GM12891 (cell line): ENCODE measurements at regions not wholly inside any gene's neighbourhood (a gene's known extent, or its start where the extent isn't known, plus 50 kb on each side); places are given as distances from the start of the nearest gene placed in this dataset.

Experiments
- DNase-seq: peaks from one replicate; pipeline ENCODE4 v3.0.0; 2011; ENCODE audit warnings: low spot score; ENCODE audit not compliant: insufficient read length
- FAIRE-seq: peaks from 2 replicates; lab custom pipeline; 2011; peaks lifted over from hg19 to GRCh38; lab: Jason Lieb, UNC
- PAX5 ChIP-seq: IDR thresholded peaks from 2 replicates; pipeline ENCODE4 v1.6.1; 2011; ENCODE audit warnings: low read length, moderate library complexity, mild to moderate bottlenecking; ENCODE audit not compliant: insufficient read depth, severe bottlenecking
- POLR2A ChIP-seq: IDR thresholded peaks from 2 replicates; pipeline ENCODE4 v1.6.1; 2011; ENCODE audit warnings: low read depth, low read length, control low read depth
- POLR2AphosphoS5 ChIP-seq: IDR thresholded peaks from 2 replicates; pipeline ENCODE4 v1.6.1; 2011; ENCODE audit warnings: low read depth, low read length, control low read depth
- POU2F2 ChIP-seq: IDR thresholded peaks from 2 replicates; pipeline ENCODE4 v1.6.1; 2011; ENCODE audit warnings: low read depth, mild to moderate bottlenecking, control low read depth, low read length, moderate library complexity
- SPI1 ChIP-seq: IDR thresholded peaks from 2 replicates; pipeline ENCODE4 v1.6.1; 2011; ENCODE audit warnings: low read depth, low read length, control low read depth
- TAF1 ChIP-seq: IDR thresholded peaks from 2 replicates; pipeline ENCODE4 v1.6.1; 2011; ENCODE audit warnings: low read depth, low read length, control low read depth

DNA sequence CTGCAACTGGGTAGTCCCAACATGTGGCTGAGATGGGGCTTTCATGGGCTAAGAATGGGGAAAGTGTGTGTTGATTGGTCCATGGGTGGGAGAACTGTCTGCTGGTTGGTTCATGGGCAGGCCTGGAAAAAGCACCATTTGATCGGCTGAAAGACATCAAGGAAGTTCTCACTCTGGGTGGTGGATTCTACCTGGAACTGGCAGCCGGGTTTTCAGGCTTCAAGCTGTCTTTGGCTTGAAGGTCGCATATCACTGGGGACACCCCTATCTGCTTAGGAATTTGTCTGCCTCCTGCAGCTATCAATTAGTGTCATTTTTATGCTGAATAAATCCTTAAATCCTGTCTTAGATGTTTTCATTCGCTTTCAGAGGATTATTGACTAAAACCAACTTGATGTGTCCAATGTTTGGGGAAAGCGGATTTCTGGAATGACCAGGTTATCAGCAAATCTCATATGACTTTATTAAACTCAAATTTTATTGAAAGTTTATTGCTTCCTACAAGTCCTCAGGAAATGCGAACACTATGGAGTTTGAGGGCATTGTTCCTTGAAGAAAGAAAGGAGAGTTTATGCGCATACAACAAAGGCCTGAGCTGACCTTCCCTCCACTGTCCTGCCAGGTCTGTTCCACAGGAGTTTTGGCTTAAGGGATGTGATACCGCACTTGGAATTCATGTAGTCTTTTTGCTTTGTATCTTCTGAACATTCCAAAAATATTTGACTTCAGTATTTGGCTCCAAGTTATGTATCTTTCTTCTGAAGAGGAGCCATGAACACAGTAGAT lies 451.1 kb downstream of the TUSC1 start:
- no peak for FAIRE-seq
- no peak for DNase-seq
- TF ChIP-seq POU2F2 (no peak), PAX5 (no peak), POLR2A (no peak), SPI1 (no peak), POLR2AphosphoS5 (no peak), TAF1 (no peak)

DNA sequence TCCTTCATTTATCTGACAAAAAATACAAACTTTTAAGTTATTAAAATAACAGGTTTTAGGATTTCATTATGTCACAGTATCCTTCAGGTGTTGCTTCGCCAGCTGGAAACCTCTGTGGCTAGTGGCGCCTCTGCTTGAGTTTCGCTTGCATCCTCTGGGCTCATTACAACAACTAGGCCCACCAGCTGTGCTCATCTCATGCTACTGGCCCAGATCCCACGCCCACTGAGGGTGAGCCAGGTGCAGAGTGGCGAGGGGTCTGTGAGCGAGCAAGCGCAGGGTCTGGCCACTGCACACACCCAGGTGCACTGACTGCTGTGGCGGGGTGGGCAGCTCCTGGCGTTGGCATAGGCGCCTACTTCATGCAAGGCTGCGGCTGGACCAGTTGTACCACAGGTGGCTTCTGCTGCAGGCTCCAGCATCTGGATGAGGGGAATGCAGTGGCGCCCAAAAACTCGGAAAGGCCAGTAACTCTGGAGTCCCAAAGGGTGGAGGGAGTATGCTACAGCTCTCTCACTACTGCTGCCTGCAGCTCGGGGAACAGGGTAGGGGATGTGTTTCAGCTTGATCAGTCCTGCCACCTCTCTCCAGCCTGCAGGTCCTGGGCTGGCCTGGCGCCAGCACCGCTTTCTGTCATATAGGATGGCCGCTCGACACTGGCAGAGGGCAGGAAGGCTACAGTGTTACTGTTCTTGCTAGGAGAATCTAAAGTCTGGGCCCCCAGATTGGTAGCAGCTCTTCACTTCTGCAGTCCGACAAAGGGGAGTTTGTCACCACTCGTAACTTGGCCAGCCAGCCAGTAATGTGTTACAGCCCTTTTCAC lies 452.1 kb downstream of the TUSC1 start:
- DNase-seq, result peak; percentile 0
- TF ChIP-seq SPI1, result no peak
- no peak for FAIRE-seq

DNA sequence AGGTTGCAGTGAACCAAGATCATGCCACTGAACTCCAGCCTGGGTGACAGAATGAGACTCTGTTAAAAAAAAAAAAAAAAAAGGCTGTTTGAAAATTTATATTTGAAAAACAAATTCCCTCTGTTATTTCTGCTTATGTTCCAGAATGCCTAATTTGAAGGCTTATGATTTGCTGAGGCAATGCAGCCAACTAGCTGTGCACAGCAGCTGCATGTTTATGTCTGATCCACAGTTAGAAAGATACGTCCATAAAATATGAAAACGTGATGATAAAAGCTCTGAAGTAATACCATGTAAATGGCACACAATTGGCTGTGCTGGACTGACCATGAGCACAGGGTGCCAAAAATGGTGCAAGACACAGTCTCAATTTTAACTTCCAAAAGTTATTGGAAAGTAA lies 453.2 kb downstream of the TUSC1 start:
- TF ChIP-seq POLR2A, result no peak
- no peak for TF ChIP-seq TAF1
- no peak for TF ChIP-seq SPI1
- no peak for TF ChIP-seq POU2F2
- TF ChIP-seq POLR2AphosphoS5, result no peak
- TF ChIP-seq PAX5, result no peak
- no peak for FAIRE-seq
- no peak for DNase-seq

GRCh38 chr9:25224309-25224708 lies 453.9 kb downstream of the TUSC1 start:
- FAIRE-seq (no peak), DNase-seq (no peak)
- TF ChIP-seq POLR2AphosphoS5 (no peak), POU2F2 (no peak), POLR2A (no peak), PAX5 (no peak), SPI1 (no peak)

DNA sequence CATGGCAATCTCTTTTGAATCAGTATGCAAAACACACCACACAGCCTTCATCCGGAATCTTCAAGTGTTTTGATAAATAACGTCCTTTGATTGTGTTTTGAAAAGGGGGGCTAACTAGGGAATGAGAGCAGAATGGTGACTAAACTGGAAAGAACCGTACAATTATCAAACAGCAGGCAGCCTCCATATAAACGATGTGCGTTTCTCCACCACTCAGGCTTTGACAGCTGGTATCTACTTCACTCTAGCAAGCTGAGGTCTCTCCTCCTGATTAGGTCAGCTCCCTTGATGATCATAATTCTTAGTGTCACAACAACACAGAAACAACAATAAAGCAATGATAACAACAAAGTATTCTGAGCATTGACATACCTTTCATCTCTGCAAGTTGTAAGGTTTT lies 465.9 kb downstream of the TUSC1 start:
- FAIRE-seq (no peak), DNase-seq (no peak)
- TF ChIP-seq POU2F2 (no peak), POLR2AphosphoS5 (no peak), PAX5 (no peak), TAF1 (no peak), SPI1 (no peak), POLR2A (no peak)

- FAIRE-seq, result no peak
Observed at GRCh38 chr9:25207402-25208195, 470.6 kb downstream of the TUSC1 start.

DNA sequence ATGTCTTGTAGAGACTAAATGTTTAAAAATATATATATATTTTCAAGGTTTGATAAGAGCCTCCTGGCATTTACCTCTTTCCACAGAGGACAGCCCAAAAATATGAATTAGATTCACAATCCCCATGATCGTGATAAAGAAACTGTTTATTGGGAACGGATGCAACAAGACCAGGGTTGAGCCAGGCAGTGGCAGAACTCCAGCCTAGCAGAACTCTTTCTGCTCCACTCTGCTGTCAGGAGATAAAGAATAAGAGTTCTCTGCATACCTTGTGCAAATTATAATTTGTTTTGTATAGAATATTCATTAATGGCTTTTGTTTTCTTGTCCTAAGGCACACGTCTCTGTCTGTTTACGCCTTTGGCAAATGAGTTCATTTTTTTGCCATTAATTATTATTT lies 472.2 kb downstream of the TUSC1 start:
- FAIRE-seq (no peak), DNase-seq (no peak)
- TF ChIP-seq POU2F2, result no peak
- no peak for TF ChIP-seq PAX5
- TF ChIP-seq SPI1, result no peak
- no peak for TF ChIP-seq POLR2AphosphoS5
- TF ChIP-seq TAF1, result no peak
- TF ChIP-seq POLR2A, result no peak

More at GRCh38 chr9:25207402-25208195, 470.6 kb downstream of the TUSC1 start:
- TF ChIP-seq POU2F2 (no peak), PAX5 (no peak), POLR2AphosphoS5 (no peak), TAF1 (no peak), POLR2A (no peak), SPI1 (no peak)
- no peak for DNase-seq

DNA sequence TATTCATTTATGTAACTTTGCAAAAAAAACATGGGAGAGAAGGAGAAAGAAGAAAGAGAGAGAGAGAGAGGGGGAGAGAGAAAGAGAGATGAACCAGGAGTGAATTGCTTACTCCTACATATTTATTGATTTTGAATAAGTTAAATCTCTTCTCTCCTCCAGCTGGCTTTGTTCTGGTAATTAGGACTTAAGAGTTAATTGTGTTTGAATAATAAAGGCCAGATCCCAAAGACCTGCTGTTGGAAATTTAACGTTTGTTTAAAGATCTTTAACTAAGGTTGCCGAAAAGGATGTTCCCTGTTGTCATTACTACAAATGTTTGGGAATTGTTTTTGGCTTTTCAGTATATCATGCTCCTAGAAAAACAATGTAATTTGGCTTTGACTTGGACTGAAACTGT lies 473.0 kb downstream of the TUSC1 start:
- FAIRE-seq (no peak), DNase-seq (no peak)
- TF ChIP-seq SPI1 (no peak), PAX5 (no peak), POLR2A (no peak), POLR2AphosphoS5 (no peak), TAF1 (no peak), POU2F2 (no peak)

DNA sequence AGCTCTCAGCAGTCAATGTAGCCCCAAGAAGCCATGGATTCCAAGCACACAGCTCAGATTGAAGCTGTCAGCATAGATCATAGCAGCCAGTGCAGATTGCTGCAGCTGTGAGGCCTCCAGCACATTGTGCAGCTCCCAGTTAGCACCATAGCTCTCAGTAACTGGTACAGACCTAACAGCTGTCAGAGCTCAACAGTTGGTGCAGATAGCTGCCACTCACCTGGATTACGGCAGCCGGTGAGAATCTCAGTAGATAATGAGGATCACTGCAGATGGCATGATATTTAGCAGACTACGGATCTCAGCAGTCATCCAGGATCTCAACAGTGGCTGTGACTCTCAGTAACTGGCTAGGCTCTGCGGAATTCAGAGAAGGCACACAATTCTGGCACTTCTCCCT lies 500.4 kb downstream of the TUSC1 start:
- no peak for TF ChIP-seq SPI1
- no peak for TF ChIP-seq POU2F2
- no peak for TF ChIP-seq POLR2A
- TF ChIP-seq PAX5, result no peak
- TF ChIP-seq POLR2AphosphoS5, result no peak
- FAIRE-seq, result no peak
- no peak for DNase-seq

- FAIRE-seq, result no peak
- DNase-seq, result no peak
- TF ChIP-seq POLR2AphosphoS5, result no peak
- no peak for TF ChIP-seq POU2F2
- TF ChIP-seq TAF1, result no peak
- no peak for TF ChIP-seq SPI1
- TF ChIP-seq PAX5, result no peak
- TF ChIP-seq POLR2A, result no peak
Observed at GRCh38 chr9:25129537-25129936, 548.7 kb downstream of the TUSC1 start.
